GM21619 (cell line): ENCODE measurements at regions not wholly inside any gene's neighbourhood (a gene's known extent, or its start where the extent isn't known, plus 50 kb on each side); places are given as distances from the start of the nearest gene placed in this dataset.
"Not testable (repeated sequence)": the region's sequence is repeated elsewhere in the genome, so short reads cannot be mapped to it uniquely, and the experiment has no call there.

Experiments used
- ATAC-seq: cut with Tn5 transposase; IDR thresholded peaks from one replicate; pipeline ENCODE4 v1.9.1; 2021; ENCODE audit not compliant: unreplicated experiment

- ATAC-seq: no peak
These were observed 467.0 kb upstream of the CTSO start for GRCh38 chr4:156420623-156421022.

GRCh38 chr4:156419080-156419685 is 465.5 kb upstream of the CTSO start:
- ATAC-seq: no peak

GRCh38 chr4:156414406-156414805 is 460.7 kb upstream of the CTSO start:
- ATAC-seq: no peak

GRCh38 chr4:156413239-156414135 is 459.8 kb upstream of the CTSO start:
- no peak for ATAC-seq

GRCh38 chr4:156411531-156411930 is 457.9 kb upstream of the CTSO start:
- ATAC-seq: no peak

- ATAC-seq: no peak
These were observed 455.1 kb upstream of the CTSO start for GRCh38 chr4:156408749-156409148.

- ATAC-seq: no peak
These were observed 447.7 kb upstream of the CTSO start for GRCh38 chr4:156401371-156401770.

GRCh38 chr4:156396534-156396933 is 442.9 kb upstream of the CTSO start:
- ATAC-seq: no peak

- ATAC-seq: no peak
These were observed 437.6 kb upstream of the CTSO start for GRCh38 chr4:156391325-156391653.

GRCh38 chr4:156390599-156391324 is 437.1 kb upstream of the CTSO start:
- ATAC-seq: no peak

- ATAC-seq: no peak
These were observed 435.2 kb upstream of the CTSO start for GRCh38 chr4:156388826-156389225.

GRCh38 chr4:156378033-156378665 is 424.5 kb upstream of the CTSO start:
- ATAC-seq: no peak

- no peak for ATAC-seq
These were observed 423.5 kb upstream of the CTSO start for GRCh38 chr4:156377036-156377710.

- ATAC-seq: no peak
These were observed 421.2 kb upstream of the CTSO start for GRCh38 chr4:156374894-156375293.

GRCh38 chr4:156374069-156374468 is 420.4 kb upstream of the CTSO start:
- ATAC-seq: no peak

GRCh38 chr4:156367502-156367901 is 413.8 kb upstream of the CTSO start:
- ATAC-seq: not testable (repeated sequence)

- no peak for ATAC-seq
These were observed 408.9 kb upstream of the CTSO start for GRCh38 chr4:156362581-156362980.

- ATAC-seq: no peak
These were observed 393.9 kb upstream of the CTSO start for GRCh38 chr4:156347412-156348075.

- ATAC-seq: no peak
These were observed 393.3 kb upstream of the CTSO start for GRCh38 chr4:156346959-156347385.

GRCh38 chr4:156344397-156344796 is 390.7 kb upstream of the CTSO start:
- no peak for ATAC-seq
